Astrocyte (in vitro differentiated cells and primary cell): ENCODE measurements at regions not wholly inside any gene's neighbourhood (a gene's known extent, or its start where the extent isn't known, plus 50 kb on each side); places are given as distances from the start of the nearest gene placed in this dataset.

Experiments
- DNase-seq: peaks from one replicate; pipeline ENCODE4 v3.0.0-alpha.2; 2010; ENCODE audit warnings: low read depth
- FAIRE-seq: peaks from 2 replicates; lab custom pipeline; 2011; peaks lifted over from hg19 to GRCh38; lab: Jason Lieb, UNC
- H2AFZ ChIP-seq: 2 replicates; pipeline ENCODE4 v1.6.0; 2012; ENCODE audit warnings: low read depth, low read length, inconsistent platforms
- H3K27ac ChIP-seq: 2 replicates; pipeline ENCODE4 v1.5.1; 2011; ENCODE audit warnings: low read depth, low read length, inconsistent platforms
- H3K27me3 ChIP-seq: 2 replicates; pipeline ENCODE4 v1.6.0; 2011; ENCODE audit warnings: low read length, inconsistent platforms; ENCODE audit not compliant: insufficient read depth
- H3K36me3 ChIP-seq: 2 replicates; pipeline ENCODE4 v1.5.1; 2011; ENCODE audit warnings: low read length, inconsistent platforms; ENCODE audit not compliant: insufficient read depth
- H3K4me1 ChIP-seq: 2 replicates; pipeline ENCODE4 v1.5.1; 2011; ENCODE audit warnings: low read length, inconsistent platforms; ENCODE audit not compliant: insufficient read depth
- H3K4me2 ChIP-seq: 2 replicates; pipeline ENCODE4 v1.6.0; 2012; ENCODE audit warnings: low read length, inconsistent platforms
- H3K4me3 ChIP-seq: 2 replicates; pipeline ENCODE4 v1.5.1; 2011; ENCODE audit warnings: low read depth, mild to moderate bottlenecking, low read length, inconsistent platforms; ENCODE audit not compliant: insufficient read depth
- H3K79me2 ChIP-seq: 2 replicates; pipeline ENCODE4 v1.6.0; 2012; ENCODE audit warnings: mild to moderate bottlenecking, low read length, inconsistent platforms; ENCODE audit not compliant: insufficient read depth
- H3K9ac ChIP-seq: 2 replicates; pipeline ENCODE4 v1.6.0; 2012; ENCODE audit warnings: mild to moderate bottlenecking, low read length, inconsistent platforms
- H3K9me3 ChIP-seq: 2 replicates; pipeline ENCODE4 v1.5.1; 2012; ENCODE audit warnings: low read depth, mild to moderate bottlenecking, low read length, inconsistent platforms; ENCODE audit not compliant: insufficient read depth
- H4K20me1 ChIP-seq: 2 replicates; pipeline ENCODE4 v1.6.0; 2012; ENCODE audit warnings: low read length, inconsistent platforms; ENCODE audit not compliant: insufficient read depth
- H3K27ac Mint-ChIP-seq: one replicate; pipeline ENCODE4 v1.8.0; 2021; ENCODE audit warnings: mild to moderate bottlenecking, mixed read lengths; ENCODE audit not compliant: unreplicated experiment
- H3K27me3 Mint-ChIP-seq: one replicate; pipeline ENCODE4 v1.8.0; 2021; ENCODE audit warnings: low read depth, mixed read lengths; ENCODE audit not compliant: unreplicated experiment
- H3K36me3 Mint-ChIP-seq: one replicate; pipeline ENCODE4 v1.8.0; 2021; ENCODE audit warnings: low read depth, mixed read lengths; ENCODE audit not compliant: unreplicated experiment
- H3K4me1 Mint-ChIP-seq: one replicate; pipeline ENCODE4 v1.8.0; 2021; ENCODE audit warnings: low read depth, mixed read lengths; ENCODE audit not compliant: unreplicated experiment
- H3K4me3 Mint-ChIP-seq: one replicate; pipeline ENCODE4 v1.8.0; 2021; ENCODE audit warnings: mild to moderate bottlenecking, moderate library complexity, mixed read lengths; ENCODE audit not compliant: unreplicated experiment
- H3K9me3 Mint-ChIP-seq: one replicate; pipeline ENCODE4 v1.8.0; 2021; ENCODE audit warnings: mild to moderate bottlenecking, mixed read lengths; ENCODE audit not compliant: unreplicated experiment
- CTCF ChIP-seq: IDR thresholded peaks from 2 replicates; pipeline ENCODE4 v1.5.1; 2011; ENCODE audit warnings: low read depth, mild to moderate bottlenecking, inconsistent platforms, low read length, moderate library complexity; ENCODE audit not compliant: insufficient read depth
- EZH2 ChIP-seq: IDR thresholded peaks from 2 replicates; pipeline ENCODE4 v1.6.1; 2012; ENCODE audit warnings: mild to moderate bottlenecking, low read length, inconsistent platforms; ENCODE audit not compliant: insufficient read depth

- Mint-ChIP-seq H3K27me3 (no peaks in the 10 kb centered on the region), H3K36me3 (no peaks in the 10 kb centered on the region), H3K4me1 (no peaks in the 10 kb centered on the region), H3K27ac (no peak overlapping the region), H3K4me3 (no peak overlapping the region), H3K9me3 (peaks cover 2% of the 10 kb centered on the region)
- H3K9ac ChIP-seq: no peak overlapping the region
- H3K4me3 ChIP-seq: no peak overlapping the region
- peaks cover 3% of the 10 kb centered on the region for H3K9me3 ChIP-seq
- no peak overlapping the region for H3K4me2 ChIP-seq
- DNase-seq: no peak
- H3K36me3 ChIP-seq: no peaks in the 10 kb centered on the region
- H3K27me3 ChIP-seq: no peaks in the 10 kb centered on the region
- TF ChIP-seq EZH2 (no peak), CTCF (no peak)
- no peak overlapping the region for H2AFZ ChIP-seq
- no peaks in the 10 kb centered on the region for H3K4me1 ChIP-seq
- no peaks in the 10 kb centered on the region for H3K79me2 ChIP-seq
- no peak overlapping the region for H3K27ac ChIP-seq
- no peaks in the 10 kb centered on the region for H4K20me1 ChIP-seq
- no peak for FAIRE-seq
These were observed 226.5 kb downstream of the DTWD2 start for GRCh38 chr5:118761814-118762213.

GRCh38 chr5:118752969-118753368 is 235.4 kb downstream of the DTWD2 start:
- no peak overlapping the region for H2AFZ ChIP-seq
- H3K79me2 ChIP-seq: no peaks in the 10 kb centered on the region
- Mint-ChIP-seq H3K9me3 (peaks cover 3% of the 10 kb centered on the region), H3K4me1 (no peaks in the 10 kb centered on the region), H3K4me3 (no peak overlapping the region), H3K36me3 (no peaks in the 10 kb centered on the region), H3K27ac (no peak overlapping the region), H3K27me3 (no peaks in the 10 kb centered on the region)
- no peak overlapping the region for H3K4me2 ChIP-seq
- TF ChIP-seq CTCF (no peak), EZH2 (no peak)
- DNase-seq: no peak
- no peaks in the 10 kb centered on the region for H3K9me3 ChIP-seq
- no peaks in the 10 kb centered on the region for H3K36me3 ChIP-seq
- H4K20me1 ChIP-seq: no peaks in the 10 kb centered on the region
- no peak overlapping the region for H3K27ac ChIP-seq
- H3K27me3 ChIP-seq: no peaks in the 10 kb centered on the region
- no peak overlapping the region for H3K4me3 ChIP-seq
- no peak for FAIRE-seq
- H3K9ac ChIP-seq: no peak overlapping the region
- no peaks in the 10 kb centered on the region for H3K4me1 ChIP-seq

- H3K27ac Mint-ChIP-seq: no peak overlapping the region
- no peak for FAIRE-seq
These were observed 252.0 kb downstream of the DTWD2 start for GRCh38 chr5:118736396-118736795.

More at GRCh38 chr5:118736396-118736795, 252.0 kb downstream of the DTWD2 start:
- Histone ChIP-seq H4K20me1 (no peaks in the 10 kb centered on the region), H3K27ac (no peak overlapping the region), H3K36me3 (no peaks in the 10 kb centered on the region), H3K79me2 (no peaks in the 10 kb centered on the region), H3K27me3 (no peaks in the 10 kb centered on the region), H3K9ac (no peak overlapping the region), H3K9me3 (no peaks in the 10 kb centered on the region), H3K4me3 (no peak overlapping the region), H2AFZ (no peak overlapping the region), H3K4me1 (no peaks in the 10 kb centered on the region), H3K4me2 (no peak overlapping the region)
- TF ChIP-seq CTCF (no peak), EZH2 (no peak)
- no peaks in the 10 kb centered on the region for H3K36me3 Mint-ChIP-seq
- H3K4me3 Mint-ChIP-seq: no peak overlapping the region
- H3K9me3 Mint-ChIP-seq: peaks cover 4% of the 10 kb centered on the region
- H3K4me1 Mint-ChIP-seq: no peaks in the 10 kb centered on the region
- DNase-seq: no peak
- H3K27me3 Mint-ChIP-seq: peaks cover 1% of the 10 kb centered on the region
